NB4 (cell line): ENCODE measurements at regions not wholly inside any gene's neighbourhood (a gene's known extent, or its start where the extent isn't known, plus 50 kb on each side); places are given as distances from the start of the nearest gene placed in this dataset.

ENCODE experiments used
- CTCF ChIP-seq: IDR thresholded peaks from one replicate; pipeline ENCODE4 v1.5.1; 2012; ENCODE audit warnings: low read depth, low read length
- POLR2A ChIP-seq: IDR thresholded peaks from 2 replicates; pipeline ENCODE4 v1.6.1; 2011; ENCODE audit warnings: mild to moderate bottlenecking; ENCODE audit not compliant: insufficient read length; ENCODE audit errors: extremely low read depth

- TF ChIP-seq CTCF (no peak), POLR2A (no peak)
These were observed 276.6 kb upstream of the IRX2 start for GRCh38 chr5:3027866-3028635.
